Caco-2 (cell line): ENCODE measurements at regions not wholly inside any gene's neighbourhood (a gene's known extent, or its start where the extent isn't known, plus 50 kb on each side); places are given as distances from the start of the nearest gene placed in this dataset.

Source experiments
- BruUV-seq: library from RNA; stranded (reverse); fragments of 400-500 nt; replicated peaks from 2 replicates; lab custom pipeline; 2021; lab: Mats Ljungman, UMichigan
- CTCF ChIA-PET: fragments of 300-600 bp; sonication (Branson Sonifier 250); formaldehyde crosslinking; loops from one replicate; lab custom pipeline; 2022; ENCODE audit warnings: antibody characterized with exemption; lab: Charles Lee
- POLR2A ChIA-PET: fragments of 300-600 bp; sonication (Branson Sonifier 250); formaldehyde crosslinking; loops from one replicate; lab custom pipeline; 2022; ENCODE audit warnings: antibody characterized with exemption; lab: Charles Lee
- DNase-seq, 2 experiments: peaks; one replicate each; pipeline versions ENCODE4 v3.0.0 to v3.0.0-alpha.2; 2020 to 2022
- H3K27me3 ChIP-seq: replicated peaks from 2 replicates; pipeline ENCODE4 v1.6.0; 2011; ENCODE audit warnings: low read length; ENCODE audit not compliant: control insufficient read depth, insufficient read depth
- H3K36me3 ChIP-seq: 2 replicates; pipeline ENCODE4 v1.5.1; 2011; ENCODE audit warnings: low read length; ENCODE audit not compliant: control insufficient read depth, insufficient read depth
- H3K4me1 ChIP-seq: fragments of 250-450 bp; sonication (Bioruptor Pico); 2 replicates; pipeline ENCODE4 v1.5.1; 2020; ENCODE audit warnings: mild to moderate bottlenecking
- H3K4me3 ChIP-seq: 2 replicates; pipeline ENCODE4 v1.5.1; 2011; ENCODE audit warnings: low read depth, mild to moderate bottlenecking, control low read depth, low read length
- H3K9me3 ChIP-seq: fragments of 250-450 bp; sonication (Bioruptor Pico); 2 replicates; pipeline ENCODE4 v1.5.1; 2020; ENCODE audit warnings: mild to moderate bottlenecking, moderate library complexity
- H3K27ac Mint-ChIP-seq: one replicate; pipeline ENCODE4 v1.8.0; 2022; ENCODE audit warnings: mixed read lengths; ENCODE audit not compliant: unreplicated experiment
- H3K27me3 Mint-ChIP-seq: one replicate; pipeline ENCODE4 v1.8.0; 2022; ENCODE audit warnings: mixed read lengths; ENCODE audit not compliant: insufficient read depth, unreplicated experiment
- H3K36me3 Mint-ChIP-seq: one replicate; pipeline ENCODE4 v1.8.0; 2022; ENCODE audit warnings: mild to moderate bottlenecking, mixed read lengths; ENCODE audit not compliant: insufficient read depth, unreplicated experiment
- H3K4me1 Mint-ChIP-seq: one replicate; pipeline ENCODE4 v1.8.0; 2022; ENCODE audit warnings: low read depth, mixed read lengths; ENCODE audit not compliant: unreplicated experiment
- H3K4me3 Mint-ChIP-seq: one replicate; pipeline ENCODE4 v1.8.0; 2022; ENCODE audit warnings: mild to moderate bottlenecking, moderate library complexity, mixed read lengths; ENCODE audit not compliant: unreplicated experiment
- H3K9me3 Mint-ChIP-seq: one replicate; pipeline ENCODE4 v1.8.0; 2022; ENCODE audit warnings: mixed read lengths; ENCODE audit not compliant: unreplicated experiment
- CTCF ChIP-seq, 2 experiments: fragments of 200-600 bp in 1 of 2; IDR thresholded peaks; 1 replicate in 1 of 2; 2 replicates in 1 of 2; pipeline versions ENCODE4 v1.5.1 to v1.8.0; 2011 to 2022; ENCODE audit warnings: antibody characterized with exemption in 1 of 2, control low read depth in 1 of 2, inconsistent platforms in 1 of 2, low read depth in 1 of 2, low read length in 1 of 2, mild to moderate bottlenecking in 1 of 2, moderate library complexity in 1 of 2; ENCODE audit not compliant: insufficient read depth in 1 of 2, severe bottlenecking in 1 of 2, unreplicated experiment in 1 of 2
- intact Hi-C: fragments of 100-400 bp; cut with micrococcal nuclease; formaldehyde crosslinking; loops from one replicate; pipeline ENCODE4 v1.10.0; 2022; ENCODE audit not compliant: unreplicated experiment

- Histone ChIP-seq H3K9me3 (no peaks in the 10 kb centered on the region), H3K36me3 (no peaks in the 10 kb centered on the region), H3K4me3 (no peak overlapping the region), H3K27me3 (no peaks in the 10 kb centered on the region), H3K4me1 (no peaks in the 10 kb centered on the region)
- intact Hi-C loops = no loop called here
- Mint-ChIP-seq H3K27ac (no peak overlapping the region), H3K9me3 (no peaks in the 10 kb centered on the region), H3K4me1 (peaks cover 7% of the 10 kb centered on the region), H3K4me3 (no peak overlapping the region), H3K27me3 (no peaks in the 10 kb centered on the region), H3K36me3 (no peaks in the 10 kb centered on the region)
- no TSS peak for BruUV-seq
- TF ChIP-seq CTCF (IDR thresholded peaks at IDR 0.05; ENCODE audit: insufficient read depth in 1 of 2, low read depth in 1 of 2, low read length in 1 of 2, severe bottlenecking in 1 of 2, unreplicated experiment in 1 of 2) = no peak
- DNase-seq = no peak
- POLR2A ChIA-PET = no interaction called here
- CTCF ChIA-PET = no interaction called here
These were observed 530.4 kb upstream of the MARCKS start for GRCh38 chr6:113326781-113327180.

GRCh38 chr6:113328886-113329381, 528.2 kb upstream of the MARCKS start:
- H3K9me3 Mint-ChIP-seq = peaks cover 11% of the 10 kb centered on the region
- Histone ChIP-seq H3K4me3 (no peak overlapping the region), H3K36me3 (no peaks in the 10 kb centered on the region), H3K27me3 (no peaks in the 10 kb centered on the region), H3K9me3 (no peaks in the 10 kb centered on the region), H3K4me1 (no peaks in the 10 kb centered on the region)
- no peak overlapping the region for H3K27ac Mint-ChIP-seq
- BruUV-seq = no TSS peak
- H3K27me3 Mint-ChIP-seq = no peaks in the 10 kb centered on the region
- H3K4me1 Mint-ChIP-seq = peaks cover 7% of the 10 kb centered on the region
- CTCF ChIA-PET = no interaction called here
- DNase-seq = no peak
- intact Hi-C loops = no loop called here
- TF ChIP-seq CTCF (IDR thresholded peaks at IDR 0.05; ENCODE audit: insufficient read depth in 1 of 2, low read depth in 1 of 2, low read length in 1 of 2, severe bottlenecking in 1 of 2, unreplicated experiment in 1 of 2) = no peak
- POLR2A ChIA-PET = no interaction called here
- H3K4me3 Mint-ChIP-seq = no peak overlapping the region
- H3K36me3 Mint-ChIP-seq = no peaks in the 10 kb centered on the region

- Histone ChIP-seq H3K4me3 (no peak overlapping the region), H3K9me3 (no peaks in the 10 kb centered on the region), H3K27me3 (no peaks in the 10 kb centered on the region), H3K4me1 (no peaks in the 10 kb centered on the region), H3K36me3 (no peaks in the 10 kb centered on the region)
- DNase-seq = no peak
- no peak for TF ChIP-seq CTCF (IDR thresholded peaks at IDR 0.05; ENCODE audit: insufficient read depth in 1 of 2, low read depth in 1 of 2, low read length in 1 of 2, severe bottlenecking in 1 of 2, unreplicated experiment in 1 of 2)
- H3K27ac Mint-ChIP-seq = no peak overlapping the region
- peaks cover 7% of the 10 kb centered on the region for H3K4me1 Mint-ChIP-seq
- ChIA-PET POLR2A (no interaction called here), CTCF (no interaction called here)
- no peaks in the 10 kb centered on the region for H3K27me3 Mint-ChIP-seq
- peaks cover 11% of the 10 kb centered on the region for H3K9me3 Mint-ChIP-seq
- H3K4me3 Mint-ChIP-seq = no peak overlapping the region
- no peaks in the 10 kb centered on the region for H3K36me3 Mint-ChIP-seq
- intact Hi-C loops = no loop called here
- BruUV-seq = no TSS peak
These were observed 527.1 kb upstream of the MARCKS start for GRCh38 chr6:113329942-113330635.
